ENCODE measurements at regions not wholly inside any gene's neighbourhood (a gene's known extent, or its start where the extent isn't known, plus 50 kb on each side); places are given as distances from the start of the nearest gene placed in this dataset.
"Not testable (repeated sequence)": the region's sequence is repeated elsewhere in the genome, so short reads cannot be mapped to it uniquely, and the experiment has no call there.

GRCh38 chr20:6664574-6664973, 102.9 kb upstream of the BMP2 start:
- TF ChIP-seq, protein P1, sequence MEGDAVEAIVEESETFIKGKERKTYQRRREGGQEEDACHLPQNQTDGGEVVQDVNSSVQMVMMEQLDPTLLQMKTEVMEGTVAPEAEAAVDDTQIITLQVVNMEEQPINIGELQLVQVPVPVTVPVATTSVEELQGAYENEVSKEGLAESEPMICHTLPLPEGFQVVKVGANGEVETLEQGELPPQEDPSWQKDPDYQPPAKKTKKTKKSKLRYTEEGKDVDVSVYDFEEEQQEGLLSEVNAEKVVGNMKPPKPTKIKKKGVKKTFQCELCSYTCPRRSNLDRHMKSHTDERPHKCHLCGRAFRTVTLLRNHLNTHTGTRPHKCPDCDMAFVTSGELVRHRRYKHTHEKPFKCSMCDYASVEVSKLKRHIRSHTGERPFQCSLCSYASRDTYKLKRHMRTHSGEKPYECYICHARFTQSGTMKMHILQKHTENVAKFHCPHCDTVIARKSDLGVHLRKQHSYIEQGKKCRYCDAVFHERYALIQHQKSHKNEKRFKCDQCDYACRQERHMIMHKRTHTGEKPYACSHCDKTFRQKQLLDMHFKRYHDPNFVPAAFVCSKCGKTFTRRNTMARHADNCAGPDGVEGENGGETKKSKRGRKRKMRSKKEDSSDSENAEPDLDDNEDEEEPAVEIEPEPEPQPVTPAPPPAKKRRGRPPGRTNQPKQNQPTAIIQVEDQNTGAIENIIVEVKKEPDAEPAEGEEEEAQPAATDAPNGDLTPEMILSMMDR (IDR thresholded peaks at IDR 0.05; ENCODE audit: extremely low read depth, insufficient read depth, missing control alignments), result no peak
- no peak for DNase-seq (ENCODE audit: low spot score)
- in situ Hi-C loops (cut with MboI; ENCODE audit: low pct_unique_long_range_greater_than_20kb, low sequenced_read_pairs, unreplicated experiment), result no loop called here

GRCh38 chr20:6663751-6664388, 103.6 kb upstream of the BMP2 start:
- in situ Hi-C loops (cut with MboI; ENCODE audit: low pct_unique_long_range_greater_than_20kb, low sequenced_read_pairs, unreplicated experiment), result no loop called here
- TF ChIP-seq, protein P1 (IDR thresholded peaks at IDR 0.05; ENCODE audit: extremely low read depth, insufficient read depth, missing control alignments), result no peak
- DNase-seq (ENCODE audit: low spot score), result no peak

DNA sequence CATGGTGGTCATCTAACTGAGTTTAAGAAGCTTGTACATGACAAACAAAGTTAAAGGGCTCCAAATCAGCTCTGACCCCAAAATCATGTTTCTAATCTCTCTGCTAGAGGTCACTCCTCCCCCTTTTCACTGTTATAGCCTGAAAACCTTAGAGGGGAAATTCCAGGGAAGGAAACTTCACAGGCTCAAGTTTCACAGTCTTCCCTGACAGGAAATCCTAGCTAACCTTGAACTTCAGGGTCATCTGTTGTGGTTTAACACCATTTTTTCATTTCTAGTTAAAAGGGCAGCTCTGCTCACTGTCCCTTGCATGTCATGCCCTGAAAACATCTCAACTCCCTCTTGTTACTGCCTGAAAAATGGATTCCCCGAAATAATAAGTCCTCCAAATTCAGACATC, 104.4 kb upstream of the BMP2 start:
- TF ChIP-seq, protein P1 (IDR thresholded peaks at IDR 0.05; ENCODE audit: extremely low read depth, insufficient read depth, missing control alignments), result no peak
- in situ Hi-C loops (cut with MboI; ENCODE audit: low pct_unique_long_range_greater_than_20kb, low sequenced_read_pairs, unreplicated experiment), result no loop called here

GRCh38 chr20:6662309-6662708, 105.2 kb upstream of the BMP2 start:
- in situ Hi-C loops (cut with MboI; ENCODE audit: low pct_unique_long_range_greater_than_20kb, low sequenced_read_pairs, unreplicated experiment), result no loop called here
- DNase-seq (ENCODE audit: low spot score), result no peak
- TF ChIP-seq, protein P1 (IDR thresholded peaks at IDR 0.05; ENCODE audit: extremely low read depth, insufficient read depth, missing control alignments), result no peak

More for the DNA sequence above, 104.4 kb upstream of the BMP2 start:
- DNase-seq (ENCODE audit: low spot score), result no peak

- TF ChIP-seq, protein P1 (IDR thresholded peaks at IDR 0.05; ENCODE audit: extremely low read depth, insufficient read depth, missing control alignments), result no peak
- no peak for DNase-seq (ENCODE audit: low spot score)
- in situ Hi-C loops (cut with MboI; ENCODE audit: low pct_unique_long_range_greater_than_20kb, low sequenced_read_pairs, unreplicated experiment), result no loop called here
Observed at GRCh38 chr20:6660441-6660840, 107.0 kb upstream of the BMP2 start.

DNA sequence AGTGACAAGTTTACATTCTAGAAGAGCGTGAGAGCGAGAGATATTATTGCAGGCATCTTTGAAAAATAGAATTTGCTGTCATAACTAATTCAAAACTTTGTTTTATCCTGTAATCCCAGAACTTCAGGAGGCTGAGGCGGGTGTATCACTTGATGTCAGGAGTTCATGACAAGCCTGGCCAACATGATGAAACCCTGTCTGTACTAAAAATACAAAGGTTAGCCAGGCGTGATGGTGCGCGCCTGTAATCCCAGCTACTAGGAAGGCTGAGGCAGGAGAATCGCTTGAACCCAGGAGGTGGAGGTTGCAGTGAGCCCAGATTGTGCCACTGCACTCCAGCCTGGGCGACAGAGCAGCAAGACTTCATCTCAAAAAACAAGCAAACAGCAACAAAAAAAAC, 108.6 kb upstream of the BMP2 start:
- DNase-seq (ENCODE audit: low spot score); in situ Hi-C loops (cut with MboI; ENCODE audit: low pct_unique_long_range_greater_than_20kb, low sequenced_read_pairs, unreplicated experiment): not testable (repeated sequence)

DNA sequence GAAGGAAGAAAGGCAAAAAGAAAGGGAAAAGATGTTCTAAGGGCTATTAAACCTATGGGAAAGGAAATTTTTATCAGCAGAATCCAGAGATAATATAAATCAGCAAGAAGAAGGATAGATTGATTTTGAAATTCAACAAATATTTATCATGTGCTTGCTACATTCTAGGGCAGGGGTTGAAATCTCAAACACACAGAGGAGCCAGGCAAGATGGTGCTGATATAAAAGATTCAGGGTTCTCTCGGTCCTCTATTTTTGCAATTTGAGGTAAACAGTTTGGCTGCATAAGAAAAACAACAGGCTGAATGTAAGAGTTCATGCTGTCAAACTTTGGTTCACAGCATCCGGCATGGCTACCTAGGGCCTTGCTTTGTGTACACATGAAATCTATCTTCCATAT, 109.6 kb upstream of the BMP2 start:
- TF ChIP-seq, protein P1 (IDR thresholded peaks at IDR 0.05; ENCODE audit: extremely low read depth, insufficient read depth, missing control alignments), result no peak
- in situ Hi-C loops (cut with MboI; ENCODE audit: low pct_unique_long_range_greater_than_20kb, low sequenced_read_pairs, unreplicated experiment), result no loop called here
- no peak for DNase-seq (ENCODE audit: low spot score)

Measured in GM13977 (cell line).